ENCODE measurements at regions not wholly inside any gene's neighbourhood (a gene's known extent, or its start where the extent isn't known, plus 50 kb on each side); places are given as distances from the start of the nearest gene placed in this dataset.

GRCh38 chr7:155208681-155209477 lies 88.8 kb upstream of the INSIG1 start:
- Histone ChIP-seq H4K20me1 (no peaks in the 10 kb centered on the region), H3K27ac (peak overlapping the region in 9 of 11 experiments; percentile 4 to 98 (median 32); a peak in 10 of 22 replicates), H3K4me1 (peaks cover 32 to 49% (median 43%) of the 10 kb centered on the region in 10 experiments), H3K9ac (no peak overlapping the region), H3K36me3 (no peaks in the 10 kb centered on the region), H3K9me3 (replicated peaks in 1 of 11) (no peaks in the 10 kb centered on the region), H3K4me2 (peak overlapping the region in 9 of 11 experiments; percentile 5 to 67 (median 25); a peak in 15 of 22 replicates), H3K27me3 (no peaks in the 10 kb centered on the region), H3K4me3 (no peak overlapping the region)
- no peak for TF ChIP-seq Cebpa-rat (IDR thresholded peaks at IDR 0.05)

GRCh38 chr7:155209478-155210319 lies 88.0 kb upstream of the INSIG1 start:
- Histone ChIP-seq H3K9me3 (replicated peaks in 1 of 11) (no peaks in the 10 kb centered on the region), H3K4me2 (peak overlapping the region in 9 of 11 experiments; percentile 5 to 67 (median 25); a peak in 15 of 22 replicates), H4K20me1 (no peaks in the 10 kb centered on the region), H3K27me3 (no peaks in the 10 kb centered on the region), H3K4me1 (peaks cover 24 to 40% (median 36%) of the 10 kb centered on the region in 10 experiments), H3K9ac (no peak overlapping the region), H3K4me3 (no peak overlapping the region), H3K36me3 (no peaks in the 10 kb centered on the region), H3K27ac (peak overlapping the region in 8 of 11 experiments; percentile 4 to 49 (median 30); a peak in 9 of 22 replicates)
- TF ChIP-seq Cebpa-rat (IDR thresholded peaks at IDR 0.05), result no peak

GRCh38 chr7:155210356-155210755 lies 87.3 kb upstream of the INSIG1 start:
- no peak for TF ChIP-seq Cebpa-rat (IDR thresholded peaks at IDR 0.05)

GRCh38 chr7:155211173-155211572 lies 86.5 kb upstream of the INSIG1 start:
- Histone ChIP-seq H4K20me1 (no peaks in the 10 kb centered on the region; a peak in 1 of 22 replicates), H3K36me3 (no peaks in the 10 kb centered on the region), H3K4me3 (no peak overlapping the region), H3K9ac (no peak overlapping the region), H3K4me1 (peaks cover 19 to 29% (median 26%) of the 10 kb centered on the region in 10 experiments), H3K9me3 (replicated peaks in 1 of 11) (no peaks in the 10 kb centered on the region), H3K4me2 (no peak overlapping the region), H3K27me3 (no peaks in the 10 kb centered on the region), H3K27ac (no peak overlapping the region)
- TF ChIP-seq Cebpa-rat (IDR thresholded peaks at IDR 0.05), result no peak

More at GRCh38 chr7:155210356-155210755, 87.3 kb upstream of the INSIG1 start:
- Histone ChIP-seq H4K20me1 (no peaks in the 10 kb centered on the region), H3K27ac (no peak overlapping the region), H3K4me1 (peaks cover 20 to 34% (median 30%) of the 10 kb centered on the region in 10 experiments), H3K9me3 (replicated peaks in 1 of 11) (no peaks in the 10 kb centered on the region), H3K4me2 (no peak overlapping the region), H3K4me3 (no peak overlapping the region), H3K27me3 (no peaks in the 10 kb centered on the region), H3K36me3 (no peaks in the 10 kb centered on the region), H3K9ac (no peak overlapping the region)

GRCh38 chr7:155211761-155212160 lies 85.9 kb upstream of the INSIG1 start:
- H3K27ac ChIP-seq, result no peak overlapping the region
- H3K36me3 ChIP-seq, result no peaks in the 10 kb centered on the region
- H4K20me1 ChIP-seq, result no peaks in the 10 kb centered on the region; a peak in 1 of 22 replicates
- TF ChIP-seq Cebpa-rat (IDR thresholded peaks at IDR 0.05), result no peak
- no peak overlapping the region for H3K9ac ChIP-seq
- H3K4me1 ChIP-seq, result peaks cover 16 to 27% (median 24%) of the 10 kb centered on the region in 10 experiments
- H3K4me3 ChIP-seq, result no peak overlapping the region
- no peaks in the 10 kb centered on the region for H3K27me3 ChIP-seq
- H3K9me3 ChIP-seq (replicated peaks in 1 of 11), result no peaks in the 10 kb centered on the region
- H3K4me2 ChIP-seq, result peak overlapping the region in 1 of 11 experiments; percentile 35; a peak in 1 of 22 replicates

GRCh38 chr7:155212301-155213015 lies 85.2 kb upstream of the INSIG1 start:
- Histone ChIP-seq H3K9me3 (replicated peaks in 1 of 11) (no peaks in the 10 kb centered on the region), H3K27ac (no peak overlapping the region), H3K4me1 (peaks cover 9 to 24% (median 18%) of the 10 kb centered on the region in 10 experiments; a peak in 19 of 20 replicates), H3K4me3 (no peak overlapping the region), H3K27me3 (no peaks in the 10 kb centered on the region), H4K20me1 (no peaks in the 10 kb centered on the region; a peak in 1 of 22 replicates), H3K9ac (no peak overlapping the region), H3K4me2 (no peak overlapping the region), H3K36me3 (no peaks in the 10 kb centered on the region)
- TF ChIP-seq Cebpa-rat (IDR thresholded peaks at IDR 0.05), result no peak

GRCh38 chr7:155213385-155213784 lies 84.3 kb upstream of the INSIG1 start:
- Histone ChIP-seq H3K36me3 (no peaks in the 10 kb centered on the region), H3K4me2 (no peak overlapping the region), H3K9me3 (replicated peaks in 1 of 11) (no peaks in the 10 kb centered on the region), H3K27me3 (no peaks in the 10 kb centered on the region), H4K20me1 (no peaks in the 10 kb centered on the region; a peak in 1 of 22 replicates), H3K4me3 (no peak overlapping the region), H3K27ac (no peak overlapping the region), H3K4me1 (peaks cover 6 to 21% (median 12%) of the 10 kb centered on the region in 10 experiments; a peak in 17 of 20 replicates), H3K9ac (no peak overlapping the region)
- TF ChIP-seq Cebpa-rat (IDR thresholded peaks at IDR 0.05), result no peak

GRCh38 chr7:155213955-155214740 lies 83.5 kb upstream of the INSIG1 start:
- H3K9ac ChIP-seq, result no peak overlapping the region
- no peaks in the 10 kb centered on the region for H3K36me3 ChIP-seq
- H3K27ac ChIP-seq, result no peak overlapping the region
- no peak overlapping the region for H3K4me2 ChIP-seq
- TF ChIP-seq Cebpa-rat (IDR thresholded peaks at IDR 0.05), result no peak
- no peaks in the 10 kb centered on the region; a peak in 1 of 22 replicates for H4K20me1 ChIP-seq
- H3K4me1 ChIP-seq, result peaks cover 3 to 15% (median 5%) of the 10 kb centered on the region in 10 experiments; a peak in 17 of 20 replicates
- no peaks in the 10 kb centered on the region for H3K27me3 ChIP-seq
- H3K4me3 ChIP-seq, result no peak overlapping the region
- no peaks in the 10 kb centered on the region for H3K9me3 ChIP-seq (replicated peaks in 1 of 11)
